ENCODE measurements at regions not wholly inside any gene's neighbourhood (a gene's known extent, or its start where the extent isn't known, plus 50 kb on each side); places are given as distances from the start of the nearest gene placed in this dataset.

- no peaks in the 10 kb centered on the region for H3K27me3 ChIP-seq
- no peak overlapping the region for H3K4me3 ChIP-seq
- TF ChIP-seq POLR2AphosphoS5 (IDR thresholded peaks at IDR 0.05) (no peak), POLR2A (IDR thresholded peaks at IDR 0.05) (no peak), CTCF (IDR thresholded peaks at IDR 0.05) (no peak), EP300 (IDR thresholded peaks at IDR 0.05) (no peak)
- 68% methylated on average over 2 of the region's 2 CpGs for WGBS
- no peaks in the 10 kb centered on the region for H3K9me3 ChIP-seq
- H3K36me3 ChIP-seq, result no peaks in the 10 kb centered on the region
- H3K27ac ChIP-seq, result no peak overlapping the region
- no peak for DNase-seq (ENCODE audit: low spot score in 2 of 2)
- no peaks in the 10 kb centered on the region for H3K4me1 ChIP-seq
Observed at GRCh38 chr2:12612671-12613070, 104.1 kb upstream of the TRIB2 start.

- Histone ChIP-seq H3K9me3 (no peaks in the 10 kb centered on the region), H3K36me3 (no peaks in the 10 kb centered on the region), H3K27ac (no peak overlapping the region), H3K4me1 (no peaks in the 10 kb centered on the region), H3K27me3 (no peaks in the 10 kb centered on the region), H3K4me3 (no peak overlapping the region)
- TF ChIP-seq POLR2A (IDR thresholded peaks at IDR 0.05) (no peak), CTCF (IDR thresholded peaks at IDR 0.05) (no peak), POLR2AphosphoS5 (IDR thresholded peaks at IDR 0.05) (no peak), EP300 (IDR thresholded peaks at IDR 0.05) (no peak)
- 74% methylated on average over 7 of the region's 7 CpGs for WGBS
- no peak for DNase-seq (ENCODE audit: low spot score in 2 of 2)
Observed at GRCh38 chr2:12613137-12613835, 103.5 kb upstream of the TRIB2 start.

GRCh38 chr2:12615509-12615908 is 101.2 kb upstream of the TRIB2 start:
- no peak overlapping the region for H3K4me3 ChIP-seq
- no peaks in the 10 kb centered on the region for H3K4me1 ChIP-seq
- no peaks in the 10 kb centered on the region for H3K9me3 ChIP-seq
- DNase-seq (ENCODE audit: low spot score in 2 of 2), result no peak
- no peaks in the 10 kb centered on the region for H3K27me3 ChIP-seq
- H3K36me3 ChIP-seq, result no peaks in the 10 kb centered on the region
- 95% methylated on average over 2 of the region's 2 CpGs for WGBS
- TF ChIP-seq EP300 (IDR thresholded peaks at IDR 0.05) (no peak), CTCF (IDR thresholded peaks at IDR 0.05) (no peak), POLR2A (IDR thresholded peaks at IDR 0.05) (no peak), POLR2AphosphoS5 (IDR thresholded peaks at IDR 0.05) (no peak)
- no peak overlapping the region for H3K27ac ChIP-seq

- H3K4me1 ChIP-seq, result no peaks in the 10 kb centered on the region
- no peaks in the 10 kb centered on the region for H3K27me3 ChIP-seq
- no peak for TF ChIP-seq CTCF (IDR thresholded peaks at IDR 0.05)
- TF ChIP-seq POLR2AphosphoS5 (IDR thresholded peaks at IDR 0.05), result no peak
- no peak for TF ChIP-seq EP300 (IDR thresholded peaks at IDR 0.05)
- TF ChIP-seq POLR2A (IDR thresholded peaks at IDR 0.05), result no peak
- H3K9me3 ChIP-seq, result no peaks in the 10 kb centered on the region
- H3K36me3 ChIP-seq, result no peaks in the 10 kb centered on the region
- H3K4me3 ChIP-seq, result no peak overlapping the region
- 94% methylated on average over 2 of the region's 2 CpGs for WGBS
- no peak overlapping the region for H3K27ac ChIP-seq
- no peak for DNase-seq (ENCODE audit: low spot score in 2 of 2)
Observed at GRCh38 chr2:12616456-12617156, 100.1 kb upstream of the TRIB2 start.

GRCh38 chr2:12617366-12617765 is 99.4 kb upstream of the TRIB2 start:
- Histone ChIP-seq H3K36me3 (no peaks in the 10 kb centered on the region), H3K4me1 (no peaks in the 10 kb centered on the region), H3K9me3 (no peaks in the 10 kb centered on the region), H3K4me3 (no peak overlapping the region), H3K27me3 (no peaks in the 10 kb centered on the region), H3K27ac (no peak overlapping the region)
- 76% methylated on average over 3 of the region's 3 CpGs for WGBS
- no peak for TF ChIP-seq CTCF (IDR thresholded peaks at IDR 0.05)
- TF ChIP-seq EP300 (IDR thresholded peaks at IDR 0.05), result no peak
- no peak for TF ChIP-seq POLR2AphosphoS5 (IDR thresholded peaks at IDR 0.05)
- no peak for TF ChIP-seq POLR2A (IDR thresholded peaks at IDR 0.05)
- no peak for DNase-seq (ENCODE audit: low spot score in 2 of 2)

Measured in suprapubic skin (tissue), 4 donors.